ENCODE measurements at regions not wholly inside any gene's neighbourhood (a gene's known extent, or its start where the extent isn't known, plus 50 kb on each side); places are given as distances from the start of the nearest gene placed in this dataset.
"Not testable (repeated sequence)": the region's sequence is repeated elsewhere in the genome, so short reads cannot be mapped to it uniquely, and the experiment has no call there.

GRCh38 chr3:174583396-174583795, 275.7 kb upstream of the NAALADL2 start:
- ATAC-seq (no peak), DNase-seq (no peak)
- Histone ChIP-seq H3K27ac (no peak overlapping the region), H3K9me3 (peaks cover 0 to 19% (median 0%) of the 10 kb centered on the region in 11 donors), H3K4me3 (no peak overlapping the region), H3K4me1 (no peaks in the 10 kb centered on the region), H3K27me3 (no peaks in the 10 kb centered on the region), H3K36me3 (no peaks in the 10 kb centered on the region)
- TF ChIP-seq CTCF (IDR thresholded peaks at IDR 0.05), result no peak
- intact Hi-C loops (cut with DNase I), result no loop called here
- 71 to 82% methylated on average over 1 of the region's 1 CpG for WGBS, 2 donors

DNA sequence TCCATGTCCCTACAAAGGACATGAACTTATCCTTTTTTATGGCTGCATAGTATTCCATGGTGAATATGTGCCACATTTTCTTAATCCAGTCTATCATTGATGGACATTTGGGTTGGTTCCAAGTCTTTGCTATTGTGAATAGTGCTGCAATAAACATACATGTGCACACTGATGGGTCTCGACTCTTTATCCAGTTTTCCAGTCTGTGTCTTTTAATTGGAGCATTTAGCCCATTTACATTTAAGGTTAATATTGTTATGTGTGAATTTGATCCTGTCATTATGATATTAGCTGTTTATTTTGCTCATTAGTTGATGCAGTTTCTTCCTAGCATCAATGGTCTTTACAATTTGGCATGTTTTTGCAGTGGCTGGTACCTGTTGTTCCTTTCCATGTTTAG, 272.0 kb upstream of the NAALADL2 start:
- H3K36me3 ChIP-seq; H3K4me3 ChIP-seq; ATAC-seq; intact Hi-C loops (cut with DNase I); H3K27ac ChIP-seq; DNase-seq; H3K4me1 ChIP-seq; H3K27me3 ChIP-seq: not testable (repeated sequence)
- 91 to 99% methylated on average over 1 of the region's 1 CpG for whole genome bisulfite sequencing, 2 donors
- peaks cover 0 to 26% (median 0%) of the 10 kb centered on the region in 11 donors for H3K9me3 ChIP-seq

DNA sequence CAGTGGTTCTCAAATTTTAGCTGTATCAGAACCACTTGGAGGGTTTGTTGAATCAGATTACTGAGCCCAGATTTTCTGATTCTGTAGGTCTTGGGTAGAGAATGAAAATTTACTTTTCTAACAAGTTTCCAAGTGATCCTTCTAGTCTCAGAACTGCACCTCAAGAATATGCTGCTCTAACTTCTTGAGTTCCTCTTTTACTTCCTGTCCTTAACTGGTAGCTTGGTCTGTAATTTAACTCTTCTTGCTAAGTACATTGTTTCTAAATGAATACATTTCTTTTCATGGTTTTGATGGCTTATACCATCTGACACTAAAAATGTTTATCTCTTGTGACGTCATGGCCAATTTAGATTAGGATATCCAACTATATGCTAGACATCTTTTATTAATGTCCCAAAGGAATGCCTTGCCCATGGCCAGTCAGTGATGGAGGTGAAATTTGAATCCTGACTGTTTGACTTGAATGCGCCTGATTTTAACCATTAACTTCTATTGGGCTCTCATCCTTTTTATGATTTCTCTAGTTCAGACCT, 262.6 kb upstream of the NAALADL2 start:
- 21 to 75% methylated on average over 2 of the region's 2 CpGs for WGBS, 2 donors
- ATAC-seq (no peak), DNase-seq (no peak)
- H3K36me3 ChIP-seq, result no peaks in the 10 kb centered on the region
- TF ChIP-seq CTCF (IDR thresholded peaks at IDR 0.05), result no peak
- H3K27me3 ChIP-seq, result no peaks in the 10 kb centered on the region
- intact Hi-C loops (cut with DNase I), result no loop called here
- H3K9me3 ChIP-seq, result peaks cover 0 to under 1% (median 0%) of the 10 kb centered on the region in 11 donors
- peaks cover 0 to 4% (median 0%) of the 10 kb centered on the region in 9 donors for H3K4me1 ChIP-seq
- no peak overlapping the region for H3K4me3 ChIP-seq
- no peak overlapping the region for H3K27ac ChIP-seq

- Histone ChIP-seq H3K36me3 (no peaks in the 10 kb centered on the region), H3K27me3 (no peaks in the 10 kb centered on the region), H3K4me1 (peaks cover 0 to 4% (median 0%) of the 10 kb centered on the region in 9 donors), H3K27ac (no peak overlapping the region), H3K4me3 (no peak overlapping the region), H3K9me3 (peaks cover 0 to 12% (median 0%) of the 10 kb centered on the region in 11 donors)
- DNase-seq (no peak), ATAC-seq (no peak)
- intact Hi-C loops (cut with DNase I), result no loop called here
- 44 to 57% methylated on average over 4 of the region's 4 CpGs for WGBS, 2 donors
- no peak for TF ChIP-seq CTCF (IDR thresholded peaks at IDR 0.05)
Measured at GRCh38 chr3:174598885-174599439, 260.2 kb upstream of the NAALADL2 start.

- H3K4me3 ChIP-seq, result no peak overlapping the region
- no peaks in the 10 kb centered on the region for H3K36me3 ChIP-seq
- ATAC-seq (peak in 2 of 8 donors; percentile 29 to 35), DNase-seq (no peak)
- 65 to 76% methylated on average over 1 of the region's 1 CpG for WGBS, 2 donors
- H3K4me1 ChIP-seq, result peaks cover 0 to 3% (median 0%) of the 10 kb centered on the region in 9 donors
- H3K27me3 ChIP-seq, result no peaks in the 10 kb centered on the region
- peaks cover 0 to 10% (median 0%) of the 10 kb centered on the region in 11 donors for H3K9me3 ChIP-seq
- no peak for TF ChIP-seq CTCF (IDR thresholded peaks at IDR 0.05)
- no peak overlapping the region for H3K27ac ChIP-seq
- intact Hi-C loops (cut with DNase I), result no loop called here
Measured at GRCh38 chr3:174613173-174613572, 246.0 kb upstream of the NAALADL2 start.

Data from heart right ventricle (tissue), 16 donors.